ENCODE measurements at regions not wholly inside any gene's neighbourhood (a gene's known extent, or its start where the extent isn't known, plus 50 kb on each side); places are given as distances from the start of the nearest gene placed in this dataset.

GRCh38 chr14:43595096-43595772 lies 911.8 kb downstream of the FSCB start:
- H3K9me3 ChIP-seq (ENCODE audit: control insufficient read depth, insufficient read depth, low read length), result no peaks in the 10 kb centered on the region
- H4K20me1 ChIP-seq (ENCODE audit: control insufficient read depth, insufficient read depth, low read depth, low read length), result no peaks in the 10 kb centered on the region
- no peaks in the 10 kb centered on the region for H3K79me2 ChIP-seq (ENCODE audit: control insufficient read depth, low read length)
- no peaks in the 10 kb centered on the region for H3K9me2 ChIP-seq (replicated peaks; ENCODE audit: control insufficient read depth, low read length)
- no peak for TF ChIP-seq CTCF (IDR thresholded peaks at IDR 0.05; ENCODE audit: low read depth, low read length, poor library complexity, severe bottlenecking)
- TF ChIP-seq EZH2phosphoT487 (IDR thresholded peaks at IDR 0.05; ENCODE audit: borderline replicate concordance, low read length), result no peak
- no peaks in the 10 kb centered on the region for H3K4me1 ChIP-seq (ENCODE audit: control insufficient read depth, low read length)
- H3K4me2 ChIP-seq (ENCODE audit: low read length), result no peak overlapping the region
- no peak overlapping the region for H3K4me3 ChIP-seq (ENCODE audit: low read length)
- no peak overlapping the region for H3K27ac ChIP-seq (ENCODE audit: low read depth, low read length)
- H3K36me3 ChIP-seq (ENCODE audit: control insufficient read depth, low read length), result no peaks in the 10 kb centered on the region
- H3F3A ChIP-seq (ENCODE audit: control insufficient read depth, insufficient read depth), result no peaks in the 10 kb centered on the region
- H3K27me3 ChIP-seq (ENCODE audit: control insufficient read depth, low read length), result no peaks in the 10 kb centered on the region

- Histone ChIP-seq H3F3A (ENCODE audit: control insufficient read depth, insufficient read depth) (no peaks in the 10 kb centered on the region), H3K4me2 (ENCODE audit: low read length) (no peak overlapping the region), H3K36me3 (ENCODE audit: control insufficient read depth, low read length) (no peaks in the 10 kb centered on the region), H3K4me3 (ENCODE audit: low read length) (no peak overlapping the region), H3K4me1 (ENCODE audit: control insufficient read depth, low read length) (no peaks in the 10 kb centered on the region), H3K27me3 (ENCODE audit: control insufficient read depth, low read length) (no peaks in the 10 kb centered on the region), H4K20me1 (ENCODE audit: control insufficient read depth, insufficient read depth, low read depth, low read length) (no peaks in the 10 kb centered on the region), H3K79me2 (ENCODE audit: control insufficient read depth, low read length) (no peaks in the 10 kb centered on the region), H3K27ac (ENCODE audit: low read depth, low read length) (no peak overlapping the region), H3K9me3 (ENCODE audit: control insufficient read depth, insufficient read depth, low read length) (no peaks in the 10 kb centered on the region), H3K9me2 (replicated peaks; ENCODE audit: control insufficient read depth, low read length) (no peaks in the 10 kb centered on the region)
- TF ChIP-seq CTCF (IDR thresholded peaks at IDR 0.05; ENCODE audit: low read depth, low read length, poor library complexity, severe bottlenecking) (no peak), EZH2phosphoT487 (IDR thresholded peaks at IDR 0.05; ENCODE audit: borderline replicate concordance, low read length) (no peak)
These were observed 915.3 kb downstream of the FSCB start for GRCh38 chr14:43591776-43592175.

GRCh38 chr14:43587183-43587582 lies 919.9 kb downstream of the FSCB start:
- H3K27ac ChIP-seq (ENCODE audit: low read depth, low read length), result no peak overlapping the region
- no peaks in the 10 kb centered on the region for H3K4me1 ChIP-seq (ENCODE audit: control insufficient read depth, low read length)
- H3K27me3 ChIP-seq (ENCODE audit: control insufficient read depth, low read length), result no peaks in the 10 kb centered on the region
- no peaks in the 10 kb centered on the region for H3K36me3 ChIP-seq (ENCODE audit: control insufficient read depth, low read length)
- TF ChIP-seq CTCF (IDR thresholded peaks at IDR 0.05; ENCODE audit: low read depth, low read length, poor library complexity, severe bottlenecking) (no peak), EZH2phosphoT487 (IDR thresholded peaks at IDR 0.05; ENCODE audit: borderline replicate concordance, low read length) (no peak)
- H3F3A ChIP-seq (ENCODE audit: control insufficient read depth, insufficient read depth), result no peaks in the 10 kb centered on the region
- no peaks in the 10 kb centered on the region for H3K9me2 ChIP-seq (replicated peaks; ENCODE audit: control insufficient read depth, low read length)
- no peak overlapping the region for H3K4me3 ChIP-seq (ENCODE audit: low read length)
- H4K20me1 ChIP-seq (ENCODE audit: control insufficient read depth, insufficient read depth, low read depth, low read length), result no peaks in the 10 kb centered on the region
- no peaks in the 10 kb centered on the region for H3K79me2 ChIP-seq (ENCODE audit: control insufficient read depth, low read length)
- no peaks in the 10 kb centered on the region for H3K9me3 ChIP-seq (ENCODE audit: control insufficient read depth, insufficient read depth, low read length)
- H3K4me2 ChIP-seq (ENCODE audit: low read length), result no peak overlapping the region
